IMR-90 (cell line): ENCODE measurements at regions not wholly inside any gene's neighbourhood (a gene's known extent, or its start where the extent isn't known, plus 50 kb on each side); places are given as distances from the start of the nearest gene placed in this dataset.
A peak's percentile ranks its signal among the peaks of the same experiment; 100 is the strongest.

ENCODE experiments used
- ATAC-seq: fragments of 200-7000 bp; cut with Tn5 transposase; 2 replicates; pipeline ENCODE4 v1.9.1; 2020; ENCODE audit warnings: low read depth, mild to moderate bottlenecking, moderate library complexity
- BruUV-seq: library from RNA; stranded (reverse); fragments of 400-500 nt; replicated peaks from 2 replicates; lab custom pipeline; 2021; lab: Mats Ljungman, UMichigan
- CTCF ChIA-PET: fragments of 300-600 bp; formaldehyde crosslinking; extraction: SDS; loops from one replicate; lab custom pipeline; 2021; ENCODE audit warnings: antibody characterized with exemption; lab: Yijun Ruan, JAX
- POLR2A ChIA-PET: fragments of 300-600 bp; sonication (Branson Sonifier 250); formaldehyde crosslinking; loops from one replicate; lab custom pipeline; 2022; ENCODE audit warnings: antibody characterized with exemption; ENCODE audit not compliant: unreplicated experiment; lab: Charles Lee
- DNase-seq: peaks from one replicate; pipeline ENCODE4 v3.0.0; 2013
- H2AFZ ChIP-seq: replicated peaks from 2 replicates; pipeline ENCODE3; 2013; ENCODE audit warnings: low read length, mild to moderate bottlenecking; ENCODE audit not compliant: poor library complexity
- H2AK5ac ChIP-seq: 2 replicates; pipeline ENCODE4 v1.6.1; 2013; ENCODE audit warnings: low read depth, low read length, inconsistent platforms
- H2AK9ac ChIP-seq: replicated peaks from 2 replicates; pipeline ENCODE3; 2013; ENCODE audit warnings: mild to moderate bottlenecking, low read depth, low read length, moderate library complexity; ENCODE audit not compliant: poor library complexity
- H2BK120ac ChIP-seq: 2 replicates; pipeline ENCODE4 v1.6.1; 2013; ENCODE audit warnings: low read depth, low read length, inconsistent platforms
- H2BK15ac ChIP-seq: 3 replicates; pipeline ENCODE4 v1.6.1; 2013; ENCODE audit warnings: low read depth, low read length, inconsistent platforms
- H2BK20ac ChIP-seq: 2 replicates; pipeline ENCODE4 v1.6.1; 2013; ENCODE audit warnings: low read depth, mild to moderate bottlenecking, inconsistent platforms, low read length, moderate library complexity
- H2BK5ac ChIP-seq: 2 replicates; pipeline ENCODE4 v1.6.1; 2013; ENCODE audit warnings: mild to moderate bottlenecking, low read depth, low read length, inconsistent platforms; ENCODE audit not compliant: poor library complexity, severe bottlenecking
- H3K14ac ChIP-seq: replicated peaks from 2 replicates; pipeline ENCODE4 v1.6.1; 2013; ENCODE audit warnings: low read depth, low read length, inconsistent platforms
- H3K18ac ChIP-seq: 2 replicates; pipeline ENCODE4 v1.6.1; 2013; ENCODE audit warnings: low read depth, low read length, control low read depth
- H3K23ac ChIP-seq: 2 replicates; pipeline ENCODE4 v1.6.1; 2013; ENCODE audit warnings: low read depth, low read length, inconsistent platforms
- H3K27ac ChIP-seq: 2 replicates; pipeline ENCODE4 v1.5.1; 2013; ENCODE audit warnings: mild to moderate bottlenecking, control low read depth, low read length; ENCODE audit not compliant: insufficient read depth
- H3K27me3 ChIP-seq: 2 replicates; pipeline ENCODE4 v1.6.1; 2013; ENCODE audit warnings: low read length; ENCODE audit not compliant: control insufficient read depth, insufficient read depth
- H3K36me3 ChIP-seq: 2 replicates; pipeline ENCODE4 v1.6.1; 2013; ENCODE audit warnings: low read length, mixed read lengths; ENCODE audit not compliant: control insufficient read depth, insufficient read depth
- H3K4ac ChIP-seq: 2 replicates; pipeline ENCODE4 v1.6.1; 2013; ENCODE audit warnings: low read depth, low read length, inconsistent platforms
- H3K4me1 ChIP-seq: 2 replicates; pipeline ENCODE4 v1.6.1; 2013; ENCODE audit warnings: low read length, mixed read lengths; ENCODE audit not compliant: control insufficient read depth, insufficient read depth
- H3K4me2 ChIP-seq: 2 replicates; pipeline ENCODE4 v1.6.1; 2013; ENCODE audit warnings: low read depth, mild to moderate bottlenecking, control low read depth, low read length, moderate library complexity
- H3K4me3 ChIP-seq: 2 replicates; pipeline ENCODE4 v1.5.1; 2013; ENCODE audit warnings: low read depth, mild to moderate bottlenecking, control low read depth, low read length, moderate library complexity; ENCODE audit not compliant: insufficient read depth
- H3K56ac ChIP-seq: 2 replicates; pipeline ENCODE4 v1.6.1; 2013; ENCODE audit warnings: low read length, inconsistent platforms; ENCODE audit not compliant: insufficient read depth; ENCODE audit errors: extremely low read depth
- H3K79me1 ChIP-seq, 2 experiments: 2 replicates each; pipeline ENCODE4 v1.6.1; 2013; ENCODE audit warnings: low read length in 2 of 2, inconsistent platforms in 1 of 2, low read depth in 1 of 2
- H3K9ac ChIP-seq: 2 replicates; pipeline ENCODE4 v1.6.1; 2013; ENCODE audit warnings: low read depth, low read length, control low read depth
- H3K9me1 ChIP-seq: 2 replicates; pipeline ENCODE4 v1.6.1; 2013; ENCODE audit warnings: low read length, inconsistent platforms; ENCODE audit not compliant: insufficient read depth
- H3K9me3 ChIP-seq: 2 replicates; pipeline ENCODE4 v1.6.1; 2013; ENCODE audit warnings: low read length; ENCODE audit not compliant: control insufficient read depth, insufficient read depth
- H4K20me1 ChIP-seq: 2 replicates; pipeline ENCODE4 v1.6.1; 2013; ENCODE audit warnings: low read length, inconsistent platforms; ENCODE audit not compliant: insufficient read depth
- H4K5ac ChIP-seq: 2 replicates; pipeline ENCODE4 v1.6.1; 2013; ENCODE audit warnings: mild to moderate bottlenecking, low read depth, low read length, control low read depth
- H4K8ac ChIP-seq, 2 experiments: 2 replicates each; pipeline ENCODE4 v1.6.1; 2013; ENCODE audit warnings: low read depth in 2 of 2, low read length in 2 of 2, control low read depth in 1 of 2, inconsistent platforms in 1 of 2
- H4K91ac ChIP-seq: 2 replicates; pipeline ENCODE4 v1.6.1; 2013; ENCODE audit warnings: low read depth, low read length, inconsistent platforms; ENCODE audit not compliant: insufficient read depth
- BHLHE40 ChIP-seq: fragments of 150-350 bp; IDR thresholded peaks from 2 replicates; pipeline ENCODE4 v1.6.1; 2016; ENCODE audit warnings: mild to moderate bottlenecking, low read depth, low read length
- CEBPB ChIP-seq: IDR thresholded peaks from 2 replicates; pipeline ENCODE4 v1.6.1; 2012; ENCODE audit warnings: low read depth, low read length, improper control_type of control experiment
- CHD1 ChIP-seq: IDR thresholded peaks from 2 replicates; pipeline ENCODE4 v1.6.1; 2012; ENCODE audit warnings: low read depth, low read length, improper control_type of control experiment
- CTCF ChIP-seq: conservative IDR thresholded peaks from 2 replicates; pipeline ENCODE4 v1.5.1; 2012; ENCODE audit warnings: mild to moderate bottlenecking, low read depth, low read length, improper control_type of control experiment
- ELK1 ChIP-seq: fragments of 150-350 bp; IDR thresholded peaks from 2 replicates; pipeline ENCODE4 v1.6.1; 2016; ENCODE audit warnings: low read depth, mild to moderate bottlenecking, low read length, moderate library complexity, borderline replicate concordance
- FOS ChIP-seq: fragments of 150-350 bp; IDR thresholded peaks from 2 replicates; pipeline ENCODE4 v1.6.1; 2016; ENCODE audit warnings: low read depth, low read length
- MAZ ChIP-seq: IDR thresholded peaks from 2 replicates; pipeline ENCODE4 v1.6.1; 2012; ENCODE audit warnings: low read depth, mild to moderate bottlenecking, low read length, improper control_type of control experiment, moderate library complexity, borderline replicate concordance
- POLR2A ChIP-seq: IDR thresholded peaks from 2 replicates; pipeline ENCODE4 v1.6.1; 2012; ENCODE audit warnings: mild to moderate bottlenecking, low read depth, low read length
- RCOR1 ChIP-seq: IDR thresholded peaks from 2 replicates; pipeline ENCODE4 v1.6.1; 2012; ENCODE audit warnings: mild to moderate bottlenecking, low read length, improper control_type of control experiment; ENCODE audit not compliant: insufficient replicate concordance
- SMC3 ChIP-seq: fragments of 150-350 bp; IDR thresholded peaks from 2 replicates; pipeline ENCODE4 v1.6.1; 2016; ENCODE audit warnings: low read depth, mild to moderate bottlenecking, antibody characterized with exemption, low read length, moderate library complexity
- USF2 ChIP-seq: fragments of 150-350 bp; IDR thresholded peaks from 2 replicates; pipeline ENCODE4 v1.6.1; 2017; ENCODE audit warnings: mild to moderate bottlenecking, antibody characterized with exemption, low read length, low read depth
- WGBS, 2 experiments: methylation state at CpG; one replicate each; pipeline versions ENCODE4 v1.1.5 to v1.1.7; 2013; ENCODE audit warnings: missing lambda C conversion rate in 2 of 2; ENCODE audit not compliant: insufficient read length in 1 of 2; ENCODE audit errors: extremely low coverage in 2 of 2; 5-methylcytosine and 5-hydroxymethylcytosine counted together
- dilution Hi-C: fragments of 300-500 bp; cut with HindIII; formaldehyde crosslinking; loops from one replicate; pipeline ENCODE4 v1.14.3; 2018; ENCODE audit warnings: low sequenced_read_pairs; ENCODE audit not compliant: unreplicated experiment
- in situ Hi-C: fragments of 300-500 bp; cut with MboI; formaldehyde crosslinking; loops from 3 replicates; pipeline ENCODE4 v1.14.3; 2019; ENCODE audit warnings: low sequenced_read_pairs, inconsistent platforms, mixed read lengths
- intact Hi-C: fragments of 100-400 bp; cut with micrococcal nuclease; formaldehyde crosslinking; loops from 2 replicates; pipeline ENCODE4 v1.10.0; 2022

- peak overlapping the region; percentile 80; the same call in 2 of the 3 replicates for H2BK15ac ChIP-seq
- H3K27ac ChIP-seq: no peak overlapping the region; the same call in 1 of the 2 replicates
- H3K36me3 ChIP-seq: no peaks in the 10 kb centered on the region
- H4K8ac ChIP-seq: peak overlapping the region in 1 of 2 experiments; percentile 48; a peak in 1 of 4 replicates
- peak overlapping the region; percentile 80 for H3K4ac ChIP-seq
- H3K27me3 ChIP-seq: no peaks in the 10 kb centered on the region
- no peak for DNase-seq
- no peak overlapping the region for H4K5ac ChIP-seq
- POLR2A ChIA-PET: no interaction called here
- peak overlapping the region; percentile 47 for H4K91ac ChIP-seq
- peak overlapping the region; percentile 69; the same call in 1 of the 2 replicates for H2BK20ac ChIP-seq
- H3K56ac ChIP-seq: no peak overlapping the region
- BruUV-seq: no TSS peak
- no peaks in the 10 kb centered on the region for H3K9me3 ChIP-seq
- H3K4me3 ChIP-seq: no peak overlapping the region
- H2AK9ac ChIP-seq: peak overlapping the region; percentile 38
- H3K79me1 ChIP-seq: no peaks in the 10 kb centered on the region
- ATAC-seq: no peak
- H3K9me1 ChIP-seq: peaks cover 8% of the 10 kb centered on the region
- peak overlapping the region; percentile 31 for H2BK5ac ChIP-seq
- no peak for TF ChIP-seq USF2
- TF ChIP-seq SMC3: no peak
- no peak for TF ChIP-seq MAZ
- no peak for TF ChIP-seq CHD1
- TF ChIP-seq BHLHE40: no peak
- TF ChIP-seq RCOR1: no peak
- TF ChIP-seq CTCF: no peak
- TF ChIP-seq FOS: no peak
- TF ChIP-seq POLR2A: no peak
- TF ChIP-seq ELK1: no peak
- no peak for TF ChIP-seq CEBPB
- peak overlapping the region; percentile 20; the same call in 1 of the 2 replicates for H3K14ac ChIP-seq
- WGBS, 2 experiments: 96% methylated on average over 4 of the region's 7 CpGs; no CpG with 5 or more reads in 1 of the 2 experiments
- no peak overlapping the region; the same call in 1 of the 2 replicates for H3K18ac ChIP-seq
- H3K9ac ChIP-seq: no peak overlapping the region
- H2AFZ ChIP-seq: peak overlapping the region; percentile 71
- dilution Hi-C loops: no loop called here
- H3K4me2 ChIP-seq: no peak overlapping the region
- no peak overlapping the region for H3K23ac ChIP-seq
- CTCF ChIA-PET: no interaction called here
- in situ Hi-C loops: loop anchor here (25.0 kb wide), 1 partner anchor 557 kb away; the partner anchor contains the start of gene CHSY1
- H2BK120ac ChIP-seq: peak overlapping the region; percentile 90; the same call in 1 of the 2 replicates
- H3K4me1 ChIP-seq: peaks cover 16% of the 10 kb centered on the region
- peak overlapping the region; percentile 86 for H2AK5ac ChIP-seq
- intact Hi-C loops: no loop called here
- no peaks in the 10 kb centered on the region for H4K20me1 ChIP-seq
Measured at GRCh38 chr15:100705065-100705464, 102.7 kb downstream of the ASB7 start.
